ENCODE measurements at regions not wholly inside any gene's neighbourhood (a gene's known extent, or its start where the extent isn't known, plus 50 kb on each side); places are given as distances from the start of the nearest gene placed in this dataset.

- TF ChIP-seq POLR2A (IDR thresholded peaks at IDR 0.05) (no peak), CTCF (IDR thresholded peaks at IDR 0.05) (no peak)
Measured at GRCh38 chr6:28767133-28767532, 156.7 kb downstream of the TRIM27 start.

Measured in adrenal gland (tissue), 5 donors.